ENCODE measurements at regions not wholly inside any gene's neighbourhood (a gene's known extent, or its start where the extent isn't known, plus 50 kb on each side); places are given as distances from the start of the nearest gene placed in this dataset.

GRCh38 chr13:68160466-68160865, 930.3 kb upstream of the PCDH9 start:
- H3K9me3 ChIP-seq (ENCODE audit: control insufficient read depth, low read length) = no peaks in the 10 kb centered on the region
- H3K4me3 ChIP-seq (ENCODE audit: low read length in 2 of 2) = no peak overlapping the region
- no peak for DNase-seq
- intact Hi-C loops (cut with DNase I) = no loop called here
- WGBS, 2 donors = 82 to 85% methylated on average over 3 of the region's 3 CpGs
- ATAC-seq (ENCODE audit: low FRiP score) = no peak
- no peaks in the 10 kb centered on the region for H3K27me3 ChIP-seq (ENCODE audit: control insufficient read depth in 1 of 2, insufficient read depth in 2 of 2, low read length in 1 of 2)
- no peak overlapping the region for H3K27ac ChIP-seq (ENCODE audit: low read depth in 1 of 2, low read length in 2 of 2)
- H3K4me1 ChIP-seq (ENCODE audit: control insufficient read depth in 1 of 2, insufficient read depth in 2 of 2, low read length in 2 of 2) = no peaks in the 10 kb centered on the region
- H3K36me3 ChIP-seq (ENCODE audit: control insufficient read depth in 1 of 2, insufficient read depth in 2 of 2, low read length in 1 of 2) = no peaks in the 10 kb centered on the region

- DNase-seq = no peak
- H3K27me3 ChIP-seq (ENCODE audit: control insufficient read depth in 1 of 2, insufficient read depth in 2 of 2, low read length in 1 of 2) = no peaks in the 10 kb centered on the region
- no peak overlapping the region for H3K27ac ChIP-seq (ENCODE audit: low read depth in 1 of 2, low read length in 2 of 2)
- no peak for ATAC-seq (ENCODE audit: low FRiP score)
- intact Hi-C loops (cut with DNase I) = no loop called here
- WGBS, 2 donors = 66 to 74% methylated on average over 4 of the region's 4 CpGs
- no peaks in the 10 kb centered on the region for H3K4me1 ChIP-seq (ENCODE audit: control insufficient read depth in 1 of 2, insufficient read depth in 2 of 2, low read length in 2 of 2)
- H3K36me3 ChIP-seq (ENCODE audit: control insufficient read depth in 1 of 2, insufficient read depth in 2 of 2, low read length in 1 of 2) = no peaks in the 10 kb centered on the region
- no peaks in the 10 kb centered on the region for H3K9me3 ChIP-seq (ENCODE audit: control insufficient read depth, low read length)
- H3K4me3 ChIP-seq (ENCODE audit: low read length in 2 of 2) = no peak overlapping the region
These were observed 922.3 kb upstream of the PCDH9 start for GRCh38 chr13:68152414-68152813.

GRCh38 chr13:68145852-68146251, 915.7 kb upstream of the PCDH9 start:
- no peak overlapping the region for H3K4me3 ChIP-seq (ENCODE audit: low read length in 2 of 2)
- ATAC-seq (ENCODE audit: low FRiP score) (no peak), DNase-seq (no peak)
- no peaks in the 10 kb centered on the region for H3K27me3 ChIP-seq (ENCODE audit: control insufficient read depth in 1 of 2, insufficient read depth in 2 of 2, low read length in 1 of 2)
- H3K36me3 ChIP-seq (ENCODE audit: control insufficient read depth in 1 of 2, insufficient read depth in 2 of 2, low read length in 1 of 2) = no peaks in the 10 kb centered on the region
- no peak overlapping the region for H3K27ac ChIP-seq (ENCODE audit: low read depth in 1 of 2, low read length in 2 of 2)
- H3K9me3 ChIP-seq (ENCODE audit: control insufficient read depth, low read length) = no peaks in the 10 kb centered on the region
- 80 to 81% methylated on average over 2 of the region's 2 CpGs for WGBS, 2 donors
- H3K4me1 ChIP-seq (ENCODE audit: control insufficient read depth in 1 of 2, insufficient read depth in 2 of 2, low read length in 2 of 2) = no peaks in the 10 kb centered on the region
- intact Hi-C loops (cut with DNase I) = no loop called here

- intact Hi-C loops (cut with DNase I) = no loop called here
- H3K9me3 ChIP-seq (ENCODE audit: control insufficient read depth, low read length) = no peaks in the 10 kb centered on the region
- 67 to 72% methylated on average over 7 of the region's 7 CpGs for WGBS, 2 donors
- no peaks in the 10 kb centered on the region for H3K36me3 ChIP-seq (ENCODE audit: control insufficient read depth in 1 of 2, insufficient read depth in 2 of 2, low read length in 1 of 2)
- H3K27ac ChIP-seq (ENCODE audit: low read depth in 1 of 2, low read length in 2 of 2) = no peak overlapping the region
- H3K4me1 ChIP-seq (ENCODE audit: control insufficient read depth in 1 of 2, insufficient read depth in 2 of 2, low read length in 2 of 2) = no peaks in the 10 kb centered on the region
- H3K4me3 ChIP-seq (ENCODE audit: low read length in 2 of 2) = no peak overlapping the region
- DNase-seq = no peak
- no peak for ATAC-seq (ENCODE audit: low FRiP score)
- H3K27me3 ChIP-seq (ENCODE audit: control insufficient read depth in 1 of 2, insufficient read depth in 2 of 2, low read length in 1 of 2) = no peaks in the 10 kb centered on the region
These were observed 898.3 kb upstream of the PCDH9 start for GRCh38 chr13:68128297-68128915.

- Histone ChIP-seq H3K27ac (ENCODE audit: low read depth in 1 of 2, low read length in 2 of 2) (no peak overlapping the region), H3K4me3 (ENCODE audit: low read length in 2 of 2) (no peak overlapping the region), H3K4me1 (ENCODE audit: control insufficient read depth in 1 of 2, insufficient read depth in 2 of 2, low read length in 2 of 2) (no peaks in the 10 kb centered on the region), H3K36me3 (ENCODE audit: control insufficient read depth in 1 of 2, insufficient read depth in 2 of 2, low read length in 1 of 2) (no peaks in the 10 kb centered on the region), H3K9me3 (ENCODE audit: control insufficient read depth, low read length) (no peaks in the 10 kb centered on the region), H3K27me3 (ENCODE audit: control insufficient read depth in 1 of 2, insufficient read depth in 2 of 2, low read length in 1 of 2) (no peaks in the 10 kb centered on the region)
- intact Hi-C loops (cut with DNase I) = no loop called here
- 58 to 74% methylated on average over 2 of the region's 2 CpGs for WGBS, 2 donors
- DNase-seq (no peak), ATAC-seq (ENCODE audit: low FRiP score) (no peak)
These were observed 894.9 kb upstream of the PCDH9 start for GRCh38 chr13:68125087-68125480.

GRCh38 chr13:68124437-68125086, 894.4 kb upstream of the PCDH9 start:
- intact Hi-C loops (cut with DNase I) = no loop called here
- WGBS, 2 donors = 91 to 93% methylated on average over 2 of the region's 2 CpGs
- no peak for DNase-seq
- no peaks in the 10 kb centered on the region for H3K27me3 ChIP-seq (ENCODE audit: control insufficient read depth in 1 of 2, insufficient read depth in 2 of 2, low read length in 1 of 2)
- no peak for ATAC-seq (ENCODE audit: low FRiP score)
- no peak overlapping the region for H3K27ac ChIP-seq (ENCODE audit: low read depth in 1 of 2, low read length in 2 of 2)
- no peaks in the 10 kb centered on the region for H3K4me1 ChIP-seq (ENCODE audit: control insufficient read depth in 1 of 2, insufficient read depth in 2 of 2, low read length in 2 of 2)
- no peak overlapping the region for H3K4me3 ChIP-seq (ENCODE audit: low read length in 2 of 2)
- H3K9me3 ChIP-seq (ENCODE audit: control insufficient read depth, low read length) = no peaks in the 10 kb centered on the region
- H3K36me3 ChIP-seq (ENCODE audit: control insufficient read depth in 1 of 2, insufficient read depth in 2 of 2, low read length in 1 of 2) = no peaks in the 10 kb centered on the region

- no peak overlapping the region for H3K4me3 ChIP-seq (ENCODE audit: low read length in 2 of 2)
- 70 to 74% methylated on average over 2 of the region's 2 CpGs for WGBS, 2 donors
- DNase-seq (no peak), ATAC-seq (ENCODE audit: low FRiP score) (no peak)
- H3K9me3 ChIP-seq (ENCODE audit: control insufficient read depth, low read length) = peaks cover 7% of the 10 kb centered on the region
- no peaks in the 10 kb centered on the region for H3K27me3 ChIP-seq (ENCODE audit: control insufficient read depth in 1 of 2, insufficient read depth in 2 of 2, low read length in 1 of 2)
- intact Hi-C loops (cut with DNase I) = no loop called here
- H3K4me1 ChIP-seq (ENCODE audit: control insufficient read depth in 1 of 2, insufficient read depth in 2 of 2, low read length in 2 of 2) = no peaks in the 10 kb centered on the region
- H3K36me3 ChIP-seq (ENCODE audit: control insufficient read depth in 1 of 2, insufficient read depth in 2 of 2, low read length in 1 of 2) = no peaks in the 10 kb centered on the region
- H3K27ac ChIP-seq (ENCODE audit: low read depth in 1 of 2, low read length in 2 of 2) = no peak overlapping the region
These were observed 880.1 kb upstream of the PCDH9 start for GRCh38 chr13:68110178-68110768.

- Histone ChIP-seq H3K27me3 (ENCODE audit: control insufficient read depth in 1 of 2, insufficient read depth in 2 of 2, low read length in 1 of 2) (no peaks in the 10 kb centered on the region), H3K4me1 (ENCODE audit: control insufficient read depth in 1 of 2, insufficient read depth in 2 of 2, low read length in 2 of 2) (no peaks in the 10 kb centered on the region), H3K9me3 (ENCODE audit: control insufficient read depth, low read length) (peaks cover 7% of the 10 kb centered on the region), H3K27ac (ENCODE audit: low read depth in 1 of 2, low read length in 2 of 2) (no peak overlapping the region), H3K4me3 (ENCODE audit: low read length in 2 of 2) (no peak overlapping the region), H3K36me3 (ENCODE audit: control insufficient read depth in 1 of 2, insufficient read depth in 2 of 2, low read length in 1 of 2) (no peaks in the 10 kb centered on the region)
- DNase-seq (peak in 1 of 2 donors; percentile 66), ATAC-seq (ENCODE audit: low FRiP score) (no peak)
- WGBS, 2 donors = 96 to 97% methylated on average over 23 to 29 of the region's 29 CpGs
- intact Hi-C loops (cut with DNase I) = no loop called here
These were observed 877.5 kb upstream of the PCDH9 start for GRCh38 chr13:68107667-68108066.

GRCh38 chr13:68099631-68100030, 869.5 kb upstream of the PCDH9 start:
- Histone ChIP-seq H3K27ac (ENCODE audit: low read depth in 1 of 2, low read length in 2 of 2) (no peak overlapping the region), H3K27me3 (ENCODE audit: control insufficient read depth in 1 of 2, insufficient read depth in 2 of 2, low read length in 1 of 2) (no peaks in the 10 kb centered on the region), H3K4me1 (ENCODE audit: control insufficient read depth in 1 of 2, insufficient read depth in 2 of 2, low read length in 2 of 2) (no peaks in the 10 kb centered on the region), H3K36me3 (ENCODE audit: control insufficient read depth in 1 of 2, insufficient read depth in 2 of 2, low read length in 1 of 2) (no peaks in the 10 kb centered on the region), H3K4me3 (ENCODE audit: low read length in 2 of 2) (no peak overlapping the region), H3K9me3 (ENCODE audit: control insufficient read depth, low read length) (no peaks in the 10 kb centered on the region)
- 87 to 88% methylated on average over 2 of the region's 2 CpGs for WGBS, 2 donors
- no peak for ATAC-seq (ENCODE audit: low FRiP score)
- DNase-seq = no peak
- intact Hi-C loops (cut with DNase I) = no loop called here

Measured in aorta (tissue), 5 donors.